Brain microvascular endothelial cell (primary cell): ENCODE measurements at regions not wholly inside any gene's neighbourhood (a gene's known extent, or its start where the extent isn't known, plus 50 kb on each side); places are given as distances from the start of the nearest gene placed in this dataset.

ENCODE experiments used
- DNase-seq: peaks from one replicate; pipeline ENCODE4 v3.0.0-alpha.2; 2020
- H3K27ac ChIP-seq: fragments of 250-450 bp; sonication (Bioruptor Pico); 2 replicates; pipeline ENCODE4 v1.5.1; 2020; ENCODE audit warnings: mild to moderate bottlenecking, moderate library complexity
- H3K27me3 ChIP-seq: fragments of 250-450 bp; sonication (Bioruptor Pico); replicated peaks from 2 replicates; pipeline ENCODE4 v1.5.1; 2020; ENCODE audit warnings: mild to moderate bottlenecking
- H3K36me3 ChIP-seq: fragments of 250-450 bp; sonication (Bioruptor Pico); replicated peaks from 2 replicates; pipeline ENCODE4 v1.5.1; 2020; ENCODE audit warnings: mild to moderate bottlenecking
- H3K4me3 ChIP-seq: 2 replicates; pipeline ENCODE4 v1.5.1; 2011; ENCODE audit warnings: low read depth, mild to moderate bottlenecking, control low read depth, low read length, moderate library complexity
- in situ Hi-C: cut with HindIII; loops from 2 replicates; pipeline ENCODE4 v1.10.0; 2017; ENCODE audit warnings: low sequenced_read_pairs, low pct_ligation_motif_present
- TF ChIP-seq, protein P1 (sequence below): IDR thresholded peaks from 2 replicates; pipeline ENCODE4 v1.5.1; 2011; ENCODE audit warnings: low read depth, mild to moderate bottlenecking, moderate library complexity, low read length, control low read depth, inconsistent platforms; ENCODE audit errors: missing control alignments

DNA sequence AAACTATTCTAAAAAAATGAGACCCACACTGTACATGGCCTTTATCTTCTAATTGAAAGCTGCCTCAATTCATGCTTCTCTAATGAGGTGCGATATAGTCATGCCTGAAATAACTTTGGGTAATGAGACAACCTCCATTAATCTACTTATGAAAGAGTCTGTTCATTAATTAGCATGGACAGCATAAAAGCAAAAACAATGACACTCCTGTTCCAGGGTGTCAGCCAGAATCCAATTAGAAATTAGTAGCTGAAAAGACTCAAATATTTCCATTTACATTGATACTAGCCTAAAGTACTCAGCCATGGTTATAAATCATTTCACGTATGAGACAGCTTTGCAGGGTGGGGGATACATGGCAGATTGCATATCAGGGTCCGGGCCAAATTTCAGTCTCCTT is 288.7 kb downstream of the AKAIN1 start:
- no peak overlapping the region for H3K27ac ChIP-seq
- TF ChIP-seq, protein P1, sequence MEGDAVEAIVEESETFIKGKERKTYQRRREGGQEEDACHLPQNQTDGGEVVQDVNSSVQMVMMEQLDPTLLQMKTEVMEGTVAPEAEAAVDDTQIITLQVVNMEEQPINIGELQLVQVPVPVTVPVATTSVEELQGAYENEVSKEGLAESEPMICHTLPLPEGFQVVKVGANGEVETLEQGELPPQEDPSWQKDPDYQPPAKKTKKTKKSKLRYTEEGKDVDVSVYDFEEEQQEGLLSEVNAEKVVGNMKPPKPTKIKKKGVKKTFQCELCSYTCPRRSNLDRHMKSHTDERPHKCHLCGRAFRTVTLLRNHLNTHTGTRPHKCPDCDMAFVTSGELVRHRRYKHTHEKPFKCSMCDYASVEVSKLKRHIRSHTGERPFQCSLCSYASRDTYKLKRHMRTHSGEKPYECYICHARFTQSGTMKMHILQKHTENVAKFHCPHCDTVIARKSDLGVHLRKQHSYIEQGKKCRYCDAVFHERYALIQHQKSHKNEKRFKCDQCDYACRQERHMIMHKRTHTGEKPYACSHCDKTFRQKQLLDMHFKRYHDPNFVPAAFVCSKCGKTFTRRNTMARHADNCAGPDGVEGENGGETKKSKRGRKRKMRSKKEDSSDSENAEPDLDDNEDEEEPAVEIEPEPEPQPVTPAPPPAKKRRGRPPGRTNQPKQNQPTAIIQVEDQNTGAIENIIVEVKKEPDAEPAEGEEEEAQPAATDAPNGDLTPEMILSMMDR = no peak
- no peaks in the 10 kb centered on the region for H3K36me3 ChIP-seq
- no peak for DNase-seq
- H3K27me3 ChIP-seq = no peaks in the 10 kb centered on the region
- no peak overlapping the region for H3K4me3 ChIP-seq
- in situ Hi-C loops = no loop called here

DNA sequence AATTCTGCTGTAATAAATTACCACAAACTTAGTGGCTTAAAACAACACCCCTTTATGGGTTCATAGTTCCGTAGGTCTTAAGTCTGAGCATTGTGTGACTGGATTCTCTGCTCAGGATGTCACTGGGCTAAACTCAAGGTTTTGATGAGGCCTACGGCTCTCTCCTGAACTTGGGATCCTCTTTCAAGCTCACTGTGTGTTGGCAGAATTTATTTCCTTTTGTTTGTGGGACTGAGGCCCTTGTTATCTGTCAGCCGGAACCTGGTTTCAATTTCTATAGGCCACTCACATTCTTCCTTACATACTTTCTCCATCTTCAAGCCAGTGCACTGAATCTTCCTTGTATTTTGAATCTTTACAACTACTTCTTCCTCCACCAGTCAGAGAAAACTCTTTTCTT is 290.2 kb downstream of the AKAIN1 start:
- no peaks in the 10 kb centered on the region for H3K36me3 ChIP-seq
- TF ChIP-seq, protein P1 = no peak
- no peak overlapping the region for H3K27ac ChIP-seq
- no peaks in the 10 kb centered on the region for H3K27me3 ChIP-seq
- no peak for DNase-seq
- H3K4me3 ChIP-seq = no peak overlapping the region
- in situ Hi-C loops = no loop called here

DNA sequence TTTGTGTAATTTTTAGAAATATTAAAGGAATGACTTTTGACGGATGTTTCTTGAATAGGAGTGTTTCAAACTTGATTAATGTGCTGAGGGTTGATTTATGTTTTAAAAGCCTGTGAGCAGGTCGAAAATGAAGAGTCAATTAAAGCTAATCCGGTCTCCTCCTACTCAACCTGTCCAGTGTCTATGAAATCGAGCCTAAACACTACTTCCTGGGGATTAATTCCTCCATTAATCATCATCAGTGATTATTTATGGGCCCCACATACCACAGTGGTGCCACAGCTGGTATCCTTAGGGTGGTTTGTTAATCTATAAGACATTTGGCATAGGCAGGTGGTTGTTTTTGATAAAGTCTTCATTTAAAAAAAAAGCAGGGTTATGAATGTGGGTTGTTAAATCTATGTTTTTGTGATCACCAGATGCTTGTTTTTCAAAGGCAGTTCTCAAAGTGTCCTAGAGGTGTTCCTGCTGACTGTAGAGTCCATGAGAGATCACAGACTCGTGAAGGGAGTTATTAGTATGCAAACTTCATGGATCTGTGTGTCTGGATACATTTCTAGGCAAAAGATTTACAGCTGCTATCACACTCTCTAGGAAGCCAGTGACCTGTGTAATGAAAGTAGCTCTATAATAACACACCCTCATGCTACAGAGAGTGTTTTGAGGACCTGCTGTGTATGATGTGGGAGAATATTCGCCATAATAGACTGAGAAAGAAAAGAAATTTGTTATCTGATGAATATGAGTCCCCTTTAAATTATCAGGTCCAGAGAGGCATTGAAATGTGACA is 308.6 kb downstream of the AKAIN1 start:
- H3K36me3 ChIP-seq = no peaks in the 10 kb centered on the region
- DNase-seq = no peak
- no peak overlapping the region for H3K4me3 ChIP-seq
- no peak overlapping the region for H3K27ac ChIP-seq
- H3K27me3 ChIP-seq = no peaks in the 10 kb centered on the region
- TF ChIP-seq, protein P1 = no peak
- in situ Hi-C loops = no loop called here

DNA sequence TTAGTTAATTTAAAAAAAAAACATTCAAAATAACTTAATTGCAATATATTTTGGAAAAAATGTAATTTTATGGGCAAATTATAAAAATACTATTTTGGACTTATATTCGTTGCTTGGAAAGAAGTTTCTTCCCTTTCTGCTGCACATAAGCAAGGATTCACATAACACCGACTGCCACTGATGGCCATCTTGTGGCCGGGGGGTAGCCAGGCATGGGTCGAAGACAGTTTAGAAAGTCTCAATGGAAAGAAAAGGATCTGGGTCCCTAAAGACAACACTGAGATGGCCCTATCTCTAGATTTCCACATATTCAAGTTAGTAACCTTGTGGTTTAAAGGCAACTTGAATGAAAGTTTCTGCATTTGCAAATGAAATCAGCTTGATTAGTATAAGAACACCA is 318.6 kb downstream of the AKAIN1 start:
- in situ Hi-C loops = no loop called here
- Histone ChIP-seq H3K27me3 (no peaks in the 10 kb centered on the region), H3K27ac (no peak overlapping the region), H3K36me3 (no peaks in the 10 kb centered on the region), H3K4me3 (no peak overlapping the region)
- DNase-seq = no peak
- TF ChIP-seq, protein P1 = no peak

DNA sequence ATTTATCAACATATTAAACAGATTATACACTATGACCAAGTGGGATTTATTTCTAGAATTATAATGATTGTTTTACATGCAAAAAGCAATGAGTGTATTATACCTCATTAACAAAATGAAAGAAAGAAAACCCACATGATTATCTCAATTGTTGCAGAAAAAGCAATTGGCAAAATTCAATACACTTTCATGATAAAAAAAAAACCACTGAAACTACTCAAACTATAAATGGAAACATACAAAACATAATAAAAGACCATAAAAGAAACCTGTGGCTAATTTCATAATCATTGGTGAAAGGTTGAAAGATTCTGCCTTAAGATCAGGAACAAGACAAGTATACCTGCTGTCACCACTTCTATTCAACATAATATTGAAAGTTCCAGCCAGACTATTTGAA is 325.9 kb downstream of the AKAIN1 start:
- no peaks in the 10 kb centered on the region for H3K36me3 ChIP-seq
- TF ChIP-seq, protein P1 = no peak
- DNase-seq = no peak
- no peak overlapping the region for H3K27ac ChIP-seq
- H3K27me3 ChIP-seq = no peaks in the 10 kb centered on the region
- no peak overlapping the region for H3K4me3 ChIP-seq
- in situ Hi-C loops = no loop called here

DNA sequence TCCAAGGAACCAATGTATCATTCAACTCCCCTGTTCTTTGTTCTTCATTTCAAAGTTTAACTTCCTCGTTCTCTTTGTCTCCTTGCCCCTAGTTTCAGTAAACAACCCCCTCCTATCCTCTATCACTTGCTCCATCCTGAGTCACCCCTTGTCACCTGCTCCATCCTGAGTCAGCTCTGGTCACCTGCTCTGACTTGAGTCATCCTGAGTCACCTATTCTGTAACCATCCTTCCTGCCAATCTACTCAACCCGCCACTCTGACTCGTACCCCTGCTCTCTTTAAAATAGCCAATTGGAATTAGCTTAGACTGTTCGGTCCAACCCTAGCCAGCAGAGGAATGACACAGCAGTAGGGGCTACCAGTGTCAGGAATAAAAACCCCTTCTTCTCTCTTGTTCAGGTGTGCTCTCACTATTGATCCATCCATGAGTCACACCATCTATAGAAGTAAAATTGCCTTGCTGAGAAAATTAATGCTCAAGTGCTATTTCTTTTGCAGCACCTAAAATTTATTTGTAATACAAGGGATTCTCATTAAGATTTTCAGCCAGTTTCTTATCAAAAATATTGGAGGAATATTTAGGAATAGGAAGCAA is 326.8 kb downstream of the AKAIN1 start:
- H3K36me3 ChIP-seq = no peaks in the 10 kb centered on the region
- DNase-seq = no peak
- H3K27me3 ChIP-seq = no peaks in the 10 kb centered on the region
- H3K4me3 ChIP-seq = no peak overlapping the region
- in situ Hi-C loops = no loop called here
- H3K27ac ChIP-seq = no peak overlapping the region
- TF ChIP-seq, protein P1 = no peak
